Neural crest cell (in vitro differentiated cells): ENCODE measurements at regions not wholly inside any gene's neighbourhood (a gene's known extent, or its start where the extent isn't known, plus 50 kb on each side); places are given as distances from the start of the nearest gene placed in this dataset.

ENCODE experiments used
- DNase-seq: peaks from one replicate; pipeline ENCODE4 v3.0.0; 2021; ENCODE audit warnings: low read depth, mixed read lengths, low spot score
- H3K27ac Mint-ChIP-seq: one replicate; pipeline ENCODE4 v1.8.0; 2021; ENCODE audit warnings: mild to moderate bottlenecking, mixed read lengths; ENCODE audit not compliant: unreplicated experiment
- H3K27me3 Mint-ChIP-seq: 2 replicates; pipeline ENCODE4 v1.8.0; 2021; ENCODE audit warnings: low read depth, mild to moderate bottlenecking, mixed read lengths
- H3K36me3 Mint-ChIP-seq: 2 replicates; pipeline ENCODE4 v1.8.0; 2021; ENCODE audit warnings: low read depth, mild to moderate bottlenecking, mixed read lengths
- H3K4me1 Mint-ChIP-seq: 2 replicates; pipeline ENCODE4 v1.8.0; 2021; ENCODE audit warnings: mixed read lengths
- H3K4me3 Mint-ChIP-seq: one replicate; pipeline ENCODE4 v1.8.0; 2021; ENCODE audit warnings: mild to moderate bottlenecking, mixed read lengths
- H3K9me3 Mint-ChIP-seq: 2 replicates; pipeline ENCODE4 v1.8.0; 2021; ENCODE audit warnings: mixed read lengths
- CTCF ChIP-seq: fragments of 200-600 bp; sonication (generic); conservative IDR thresholded peaks from 2 replicates; pipeline ENCODE4 v1.5.0; 2021; ENCODE audit warnings: antibody characterized with exemption, mild to moderate bottlenecking

GRCh38 chr7:47039904-47040303 is 542.0 kb downstream of the TNS3 start:
- no peak for TF ChIP-seq CTCF
- Mint-ChIP-seq H3K27me3 (no peaks in the 10 kb centered on the region), H3K9me3 (peaks cover 3% of the 10 kb centered on the region), H3K4me3 (no peak overlapping the region), H3K36me3 (no peaks in the 10 kb centered on the region), H3K4me1 (peaks cover 63% of the 10 kb centered on the region), H3K27ac (no peak overlapping the region)
- no peak for DNase-seq

GRCh38 chr7:47039089-47039648 is 542.7 kb downstream of the TNS3 start:
- Mint-ChIP-seq H3K4me1 (peaks cover 61% of the 10 kb centered on the region), H3K4me3 (no peak overlapping the region), H3K27ac (peak overlapping the region; percentile 63), H3K27me3 (no peaks in the 10 kb centered on the region), H3K9me3 (peaks cover 3% of the 10 kb centered on the region), H3K36me3 (no peaks in the 10 kb centered on the region)
- DNase-seq, result no peak
- TF ChIP-seq CTCF, result no peak

GRCh38 chr7:47038621-47039020 is 543.3 kb downstream of the TNS3 start:
- H3K4me3 Mint-ChIP-seq, result no peak overlapping the region
- H3K27me3 Mint-ChIP-seq, result no peaks in the 10 kb centered on the region
- no peaks in the 10 kb centered on the region for H3K36me3 Mint-ChIP-seq
- peaks cover 66% of the 10 kb centered on the region for H3K4me1 Mint-ChIP-seq
- no peak for DNase-seq
- no peak overlapping the region for H3K27ac Mint-ChIP-seq
- peaks cover 5% of the 10 kb centered on the region for H3K9me3 Mint-ChIP-seq
- no peak for TF ChIP-seq CTCF

GRCh38 chr7:47037607-47038006 is 544.3 kb downstream of the TNS3 start:
- TF ChIP-seq CTCF, result no peak
- DNase-seq, result no peak
- Mint-ChIP-seq H3K36me3 (no peaks in the 10 kb centered on the region), H3K4me1 (peaks cover 68% of the 10 kb centered on the region), H3K27ac (no peak overlapping the region), H3K4me3 (no peak overlapping the region), H3K27me3 (no peaks in the 10 kb centered on the region), H3K9me3 (peaks cover 7% of the 10 kb centered on the region)

- TF ChIP-seq CTCF, result no peak
- Mint-ChIP-seq H3K36me3 (no peaks in the 10 kb centered on the region), H3K4me3 (no peak overlapping the region), H3K9me3 (peaks cover 7% of the 10 kb centered on the region), H3K27me3 (no peaks in the 10 kb centered on the region), H3K27ac (no peak overlapping the region), H3K4me1 (peaks cover 73% of the 10 kb centered on the region)
- no peak for DNase-seq
These were observed 545.0 kb downstream of the TNS3 start for GRCh38 chr7:47036909-47037308.
